ENCODE measurements at regions not wholly inside any gene's neighbourhood (a gene's known extent, or its start where the extent isn't known, plus 50 kb on each side); places are given as distances from the start of the nearest gene placed in this dataset.

- TF ChIP-seq ZNF274 (IDR thresholded peaks at IDR 0.05; ENCODE audit: low read depth, low read length) (no peak), YY1 (IDR thresholded peaks at IDR 0.05; ENCODE audit: insufficient read depth, insufficient read length) (no peak), SUZ12 (IDR thresholded peaks at IDR 0.05; ENCODE audit: extremely low read depth, insufficient read depth, insufficient read length) (no peak)
Observed at GRCh38 chr4:164319688-164320087, 434.2 kb upstream of the SMIM31 start.

Measured in NT2/D1 (cell line).